Testis (tissue), 2 donors: ENCODE measurements at regions not wholly inside any gene's neighbourhood (a gene's known extent, or its start where the extent isn't known, plus 50 kb on each side); places are given as distances from the start of the nearest gene placed in this dataset.

Source experiments
- CTCF ChIP-seq, 3 experiments: fragments of 450-650 bp in 2 of 3; fragments of 200-600 bp in 1 of 3; sonication (generic) in 1 of 3; IDR thresholded peaks; one replicate each; pipeline ENCODE4 v1.5.1; 2016 to 2019; ENCODE audit warnings: antibody characterized with exemption in 3 of 3, mild to moderate bottlenecking in 2 of 3, moderate library complexity in 1 of 3
- POLR2A ChIP-seq: fragments of 450-650 bp; IDR thresholded peaks from one replicate; pipeline ENCODE4 v1.6.1; 2017; ENCODE audit warnings: antibody characterized with exemption, mild to moderate bottlenecking, moderate library complexity

- no peak for TF ChIP-seq CTCF (IDR thresholded peaks at IDR 0.05)
- no peak for TF ChIP-seq POLR2A
These were observed 282.3 kb upstream of the PRICKLE1 start for GRCh38 chr12:42871816-42872215.
